Superior temporal gyrus (tissue), 1 donor: ENCODE measurements at regions not wholly inside any gene's neighbourhood (a gene's known extent, or its start where the extent isn't known, plus 50 kb on each side); places are given as distances from the start of the nearest gene placed in this dataset.

Experiments used
- DNase-seq: peaks from one replicate; pipeline ENCODE4 v3.0.0-alpha.2; 2016; ENCODE audit errors: extremely low spot score

DNA sequence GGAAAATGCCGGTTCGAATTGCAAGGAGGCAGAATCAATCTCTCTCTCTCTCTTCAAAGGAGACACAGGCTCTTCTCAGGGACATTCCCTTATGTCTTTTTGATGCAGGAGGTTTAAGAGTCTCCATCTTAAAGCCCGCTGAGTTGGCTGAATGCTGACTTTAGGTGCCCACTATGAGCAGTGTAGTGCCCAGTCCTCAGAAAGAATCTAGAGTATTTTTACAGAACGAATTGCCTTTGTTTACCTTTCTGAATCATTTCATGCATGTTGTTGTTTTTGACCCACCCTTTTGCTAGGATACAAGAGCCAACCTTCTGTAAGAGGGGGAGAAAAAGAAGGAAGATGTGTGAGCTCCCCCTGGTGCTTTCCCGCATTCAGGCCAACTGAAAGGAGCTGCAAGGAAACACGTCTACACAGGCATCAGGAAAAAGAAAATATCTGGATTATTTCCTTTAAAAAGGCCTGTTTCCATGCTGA, 193.5 kb upstream of the TCF4 start:
- peak; percentile 90 for DNase-seq

DNA sequence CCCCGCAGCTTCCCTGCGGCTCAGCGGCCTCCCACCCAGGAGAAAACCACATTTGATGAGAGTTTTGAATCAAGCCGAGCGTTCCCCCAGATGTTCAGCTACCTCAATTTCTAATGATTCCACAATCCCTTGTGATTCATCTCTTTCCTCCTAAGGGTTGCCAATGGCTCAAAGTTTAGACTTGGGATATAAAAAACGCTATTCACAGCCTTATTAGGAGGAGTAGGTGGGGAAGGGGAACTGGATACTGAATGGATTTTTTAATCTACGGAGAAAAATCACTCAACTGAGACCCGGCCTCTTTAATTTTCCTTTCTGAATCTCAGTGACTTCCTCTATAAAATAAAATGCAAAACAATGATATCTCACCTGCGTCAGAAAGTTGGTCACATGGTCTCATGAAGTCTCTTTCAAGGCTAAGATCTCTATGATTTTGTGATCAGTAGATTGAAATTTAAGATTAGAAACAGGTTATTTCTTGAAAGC, 192.6 kb upstream of the TCF4 start:
- DNase-seq = peak; percentile 68

DNA sequence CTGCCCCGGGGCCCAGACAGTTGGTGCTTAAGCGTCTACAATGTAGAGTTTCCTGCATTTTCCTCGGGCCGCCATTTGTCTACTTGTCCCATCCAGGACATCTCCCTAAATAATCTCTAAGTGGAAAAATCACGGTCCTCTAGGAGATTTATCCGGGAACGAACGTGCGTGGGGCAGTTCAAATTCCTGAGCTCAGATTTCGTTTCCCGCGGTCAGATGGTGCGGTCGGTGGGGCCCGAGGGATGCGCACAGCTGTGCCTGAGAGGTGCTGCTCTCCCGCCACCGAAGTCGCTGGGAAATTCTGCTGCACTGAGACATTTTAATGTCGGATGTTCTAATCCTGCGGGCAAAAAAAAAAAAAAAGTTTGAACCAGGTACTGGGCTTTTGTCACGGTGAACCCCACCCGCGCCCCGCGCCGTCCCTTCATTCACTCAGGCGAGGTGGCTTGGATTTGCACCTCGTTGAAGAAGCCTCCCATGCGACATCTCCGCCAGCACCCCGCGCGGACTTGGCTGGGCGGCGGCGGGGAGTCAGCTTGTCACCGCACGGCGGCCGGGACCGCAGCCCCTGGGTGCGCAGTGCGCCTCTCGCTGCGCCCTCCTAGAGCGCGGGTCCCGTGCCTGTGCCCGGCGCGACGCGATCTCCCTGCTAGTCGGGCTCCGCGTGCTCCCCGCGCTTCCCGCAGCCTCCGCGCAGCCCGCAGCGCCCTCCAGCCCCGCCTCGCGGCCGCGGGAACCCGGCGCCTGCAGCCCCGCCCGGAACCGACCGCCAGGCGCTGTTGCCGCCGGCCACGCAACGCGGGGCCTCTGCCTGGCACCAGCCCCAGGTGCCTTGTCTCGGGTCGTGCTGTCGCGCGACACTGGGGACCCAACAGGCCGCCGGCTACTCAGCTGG, 191.9 kb upstream of the TCF4 start:
- DNase-seq = peak; percentile 64

DNA sequence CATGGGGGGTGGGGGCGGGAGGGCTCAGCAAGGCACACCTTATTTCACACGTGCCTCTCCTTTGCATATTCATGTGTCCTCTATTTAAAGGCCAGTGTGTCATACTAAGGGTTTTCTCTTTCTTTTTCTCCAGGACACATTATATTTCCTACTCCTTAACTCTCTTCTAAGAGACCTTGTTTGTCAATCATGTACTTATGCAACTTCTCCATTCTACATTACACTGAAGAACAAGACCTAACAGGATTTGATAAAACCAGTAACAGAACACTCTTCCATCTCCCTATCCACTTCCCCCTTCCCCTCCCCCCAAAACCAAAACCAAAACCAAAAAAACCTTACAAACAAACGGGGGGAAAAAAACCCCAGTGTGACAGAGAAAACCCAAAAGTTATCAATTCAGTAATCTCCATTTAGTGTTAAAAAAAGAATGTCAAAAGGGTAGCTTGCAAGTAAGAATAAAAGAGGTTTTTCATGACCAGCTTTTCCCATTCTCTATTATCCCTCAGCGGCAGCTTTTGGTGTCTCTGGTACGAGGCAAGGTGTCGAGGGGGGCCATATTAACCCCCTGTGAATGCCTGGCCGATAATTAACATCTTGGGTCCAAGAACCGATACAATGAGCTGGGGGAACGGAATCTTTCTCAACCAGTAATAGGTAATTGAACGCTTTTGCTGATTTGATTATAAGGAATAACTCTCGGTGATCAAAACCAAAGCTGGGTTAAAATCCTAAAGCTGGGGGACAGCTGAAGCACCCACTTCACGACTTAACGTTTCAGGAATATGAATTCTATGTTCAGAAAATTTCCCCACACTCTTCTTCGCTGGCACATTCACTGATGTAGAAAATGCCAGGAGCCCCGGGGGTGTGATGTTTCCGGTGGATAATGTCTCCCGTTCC, 191.0 kb upstream of the TCF4 start:
- DNase-seq = peak; percentile 73

DNA sequence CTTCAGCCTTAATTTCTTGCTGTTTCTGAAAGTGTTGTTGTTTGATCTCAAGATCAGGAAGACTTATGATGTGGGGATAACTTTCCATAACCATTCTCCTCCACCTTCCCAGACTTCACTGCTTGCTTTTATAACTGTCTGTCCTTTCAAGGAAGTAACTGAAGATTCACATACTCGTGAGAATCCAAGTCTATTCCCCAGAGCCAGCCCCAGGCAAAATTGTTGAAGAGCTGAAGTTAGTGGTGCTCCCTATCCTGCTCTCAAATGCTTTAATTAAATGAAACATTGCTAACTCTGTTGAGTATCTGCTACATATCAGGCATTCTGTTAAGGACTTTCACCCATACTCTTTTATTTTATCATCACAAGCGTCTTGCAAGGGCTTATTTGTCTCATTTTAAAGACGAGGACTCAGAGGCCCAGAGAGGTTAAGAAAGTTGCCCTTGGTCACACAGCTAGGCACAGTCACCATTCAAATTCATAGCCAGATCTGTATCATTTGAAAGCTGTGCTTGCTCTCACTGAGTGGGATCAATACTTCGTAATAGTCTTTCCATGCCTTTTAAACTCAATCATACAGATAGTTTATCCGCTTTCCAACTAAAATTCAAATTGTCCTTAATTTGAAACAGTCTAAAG, 189.8 kb upstream of the TCF4 start:
- peak; percentile 30 for DNase-seq

DNA sequence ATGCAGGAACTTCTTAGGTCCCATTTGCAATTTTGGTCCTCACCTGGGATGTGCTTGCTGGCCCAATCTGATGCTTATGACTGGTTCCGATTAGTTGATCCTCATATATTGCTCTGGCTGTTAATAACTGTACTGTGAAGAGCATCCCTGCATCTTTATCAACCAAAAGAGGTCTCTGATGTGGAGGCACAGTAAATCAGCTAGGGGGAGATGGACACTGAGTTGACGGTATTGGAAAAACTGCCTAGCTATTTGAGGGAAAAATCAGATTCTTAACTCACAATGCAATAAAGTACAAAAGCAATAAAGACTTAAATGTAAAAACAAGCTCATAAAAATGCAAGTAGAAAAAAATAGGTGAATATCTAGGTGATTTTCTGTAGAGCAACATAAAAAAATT, 188.0 kb upstream of the TCF4 start:
- peak; percentile 44 for DNase-seq

DNA sequence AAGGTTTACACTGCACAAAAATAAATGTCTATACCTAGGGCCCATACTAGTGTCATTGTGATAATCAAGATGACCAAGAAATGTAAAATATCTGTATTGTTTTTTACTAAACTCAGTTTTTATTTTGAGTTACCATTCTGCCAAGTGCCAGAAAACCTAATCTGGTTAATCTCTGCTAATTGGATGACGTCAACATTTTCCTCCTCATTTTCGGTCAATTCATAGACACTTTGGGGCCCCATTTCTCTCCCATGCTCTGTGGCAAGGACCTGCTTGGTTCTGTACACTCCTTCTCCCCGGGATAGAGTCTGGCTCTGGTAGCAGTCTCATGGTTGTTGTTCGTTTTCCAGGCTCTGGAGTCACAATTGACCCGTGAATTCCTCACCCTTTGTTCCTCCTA, 186.5 kb upstream of the TCF4 start:
- no peak for DNase-seq

DNA sequence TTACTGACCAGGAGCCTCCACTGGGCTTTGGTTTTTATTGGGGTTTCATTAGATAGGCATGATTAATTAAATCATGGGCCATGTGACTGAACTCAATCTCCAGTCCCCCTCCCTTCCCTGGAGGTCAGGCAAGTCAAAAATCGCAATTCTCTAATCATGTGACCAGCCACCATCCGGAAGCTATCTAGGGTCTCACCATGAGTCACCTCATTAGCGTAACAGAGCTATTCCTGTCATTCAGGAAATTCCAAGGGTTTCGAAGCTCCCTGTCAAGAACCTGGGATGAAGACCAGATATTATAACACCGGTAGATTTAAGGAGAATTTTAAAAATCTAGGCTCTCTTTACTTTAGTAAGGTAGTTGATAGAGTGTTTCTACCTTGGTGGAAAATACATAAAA, 180.3 kb upstream of the TCF4 start:
- no peak for DNase-seq

DNA sequence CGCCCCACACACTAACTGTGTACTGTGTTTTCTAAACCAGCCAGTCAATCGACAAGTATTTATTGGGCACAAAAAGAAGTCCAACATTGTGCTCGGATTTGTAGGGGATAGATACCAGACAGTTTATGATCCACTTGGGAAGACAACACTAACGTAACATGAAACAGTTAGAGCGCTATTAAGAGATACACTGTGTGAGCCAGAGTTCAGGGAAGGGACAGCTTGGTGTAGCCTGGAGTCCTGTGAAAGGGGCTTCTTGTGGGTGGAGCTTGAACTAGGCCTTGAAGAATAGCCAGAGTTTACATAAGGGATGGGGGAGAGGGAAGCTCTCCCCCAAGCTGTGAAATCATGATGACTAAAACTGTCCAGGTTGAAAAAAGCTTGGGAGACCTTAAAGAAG, 176.4 kb upstream of the TCF4 start:
- no peak for DNase-seq

DNA sequence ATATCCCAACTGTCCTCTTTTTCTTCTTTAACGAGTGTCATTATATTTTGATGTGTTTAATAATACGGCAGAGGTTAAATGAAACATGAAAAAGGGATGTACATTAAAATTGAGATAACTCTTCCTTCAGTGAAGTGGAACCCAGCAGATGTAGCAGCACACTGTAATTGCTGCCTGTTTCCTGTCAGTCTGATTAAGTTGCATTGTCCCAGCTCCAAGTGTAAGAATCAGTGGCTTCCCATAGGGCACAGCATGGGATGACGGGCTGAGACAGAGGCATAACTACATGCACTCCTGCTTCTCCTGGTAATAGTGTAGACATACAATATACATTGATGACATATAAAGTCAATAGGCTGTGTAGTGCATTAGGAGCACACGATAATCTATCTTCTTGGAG, 175.8 kb upstream of the TCF4 start:
- DNase-seq = no peak

DNA sequence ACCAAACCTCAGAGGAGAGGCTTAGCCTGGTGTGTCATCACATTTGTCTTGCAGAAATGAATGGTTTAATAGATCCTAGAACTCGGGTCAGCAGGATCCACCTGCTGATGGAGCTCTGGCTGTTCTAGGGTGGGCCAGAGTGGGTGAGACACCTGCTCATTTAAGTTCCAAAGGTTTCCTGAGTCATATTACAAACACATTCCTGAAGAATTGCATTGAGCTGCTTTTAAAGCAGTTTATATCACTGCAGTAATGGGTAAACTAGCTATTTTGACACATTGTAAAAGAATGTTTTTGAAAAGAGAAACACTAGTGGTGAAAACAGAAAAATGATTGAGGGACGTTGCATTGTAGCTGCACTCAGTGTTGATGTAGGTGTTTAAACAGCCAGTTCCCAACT, 175.3 kb upstream of the TCF4 start:
- DNase-seq = no peak

DNA sequence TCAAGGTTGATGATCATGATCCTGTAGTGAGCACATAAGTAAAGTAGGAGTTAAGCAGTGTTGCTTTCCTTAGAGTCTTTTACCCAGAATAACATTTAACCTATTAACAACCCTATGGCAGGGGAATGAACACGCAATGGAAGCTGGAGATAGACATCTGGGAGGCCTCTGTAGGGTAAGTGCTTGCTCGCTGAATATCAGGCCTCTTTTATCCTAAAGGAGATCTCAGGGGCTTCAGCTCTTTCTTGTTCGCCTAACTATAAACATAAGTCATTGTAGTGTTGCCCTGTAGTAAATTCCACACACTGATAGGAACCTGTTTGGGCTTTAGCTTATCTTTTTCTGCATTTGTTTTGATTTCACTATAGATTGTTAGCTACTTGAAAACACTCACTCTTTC, 174.4 kb upstream of the TCF4 start:
- DNase-seq = no peak

DNA sequence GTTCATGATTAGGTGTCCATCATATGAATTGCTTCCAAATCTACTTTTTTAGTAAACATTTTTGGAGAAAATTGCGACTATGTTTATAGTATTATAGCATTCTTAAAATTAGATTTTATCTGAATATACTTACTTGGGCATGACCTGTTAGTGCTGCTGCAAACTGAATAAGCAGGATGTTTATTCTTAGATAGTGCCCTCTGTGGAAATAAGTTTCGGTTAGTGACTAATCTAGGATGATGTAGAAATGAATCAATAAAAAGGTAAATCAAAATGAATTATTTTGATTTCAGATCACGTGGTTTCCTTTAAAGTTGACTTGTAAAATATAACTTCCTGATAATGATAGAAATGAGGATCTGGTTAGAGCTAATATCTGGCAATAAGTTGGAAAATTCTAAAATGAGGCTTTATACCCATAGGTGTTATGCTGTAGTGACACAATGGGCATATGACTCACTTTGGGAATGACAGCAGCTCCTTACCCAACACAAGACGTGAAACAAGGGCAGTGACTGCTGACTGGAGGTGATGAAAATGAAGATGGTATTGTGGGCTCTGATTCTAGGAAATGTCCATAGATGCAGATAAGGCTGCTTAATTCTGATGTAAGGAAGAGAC, 165.8 kb upstream of the TCF4 start:
- no peak for DNase-seq

DNA sequence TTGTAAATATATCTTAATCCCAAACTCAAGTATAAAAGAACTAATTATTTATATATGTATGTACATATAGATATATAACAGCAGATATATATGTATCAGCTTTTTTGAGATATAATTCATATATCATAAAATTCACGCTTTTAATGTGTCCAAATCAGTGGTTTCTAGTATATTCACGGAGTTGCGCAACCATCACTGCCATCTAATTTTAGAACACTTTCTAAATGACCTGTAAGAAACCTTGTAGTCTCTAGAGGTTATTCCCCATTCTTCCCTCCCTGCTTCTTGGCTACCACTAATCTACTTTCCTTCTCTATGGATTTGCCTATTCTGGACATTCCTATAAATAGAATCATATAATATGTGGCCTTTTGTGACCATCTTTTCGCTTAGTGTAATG, 163.5 kb upstream of the TCF4 start:
- no peak for DNase-seq

DNA sequence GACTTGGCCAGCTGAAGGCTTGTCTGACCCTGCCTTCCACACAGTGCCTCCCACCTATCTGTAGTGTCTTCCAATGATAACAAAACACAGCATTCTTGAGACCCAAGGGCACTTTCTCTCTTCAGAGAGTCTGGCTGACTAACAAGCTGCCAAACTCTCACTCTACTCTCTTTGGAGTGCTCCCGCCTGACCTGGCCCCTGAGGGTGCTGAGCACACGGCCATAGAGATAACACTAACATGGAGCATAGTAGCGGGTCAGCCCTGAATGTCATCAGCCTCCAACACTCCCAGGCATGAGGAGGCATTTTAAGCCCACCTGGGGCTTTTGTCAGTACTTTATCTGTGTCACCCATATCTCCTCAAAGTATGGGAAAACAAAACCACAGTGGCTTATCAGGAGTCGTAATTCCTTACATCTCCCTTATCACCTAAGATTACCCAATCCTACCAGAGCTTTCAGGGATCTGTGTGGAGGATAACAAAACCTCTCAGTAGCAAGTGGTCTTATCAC, 160.3 kb upstream of the TCF4 start:
- no peak for DNase-seq

DNA sequence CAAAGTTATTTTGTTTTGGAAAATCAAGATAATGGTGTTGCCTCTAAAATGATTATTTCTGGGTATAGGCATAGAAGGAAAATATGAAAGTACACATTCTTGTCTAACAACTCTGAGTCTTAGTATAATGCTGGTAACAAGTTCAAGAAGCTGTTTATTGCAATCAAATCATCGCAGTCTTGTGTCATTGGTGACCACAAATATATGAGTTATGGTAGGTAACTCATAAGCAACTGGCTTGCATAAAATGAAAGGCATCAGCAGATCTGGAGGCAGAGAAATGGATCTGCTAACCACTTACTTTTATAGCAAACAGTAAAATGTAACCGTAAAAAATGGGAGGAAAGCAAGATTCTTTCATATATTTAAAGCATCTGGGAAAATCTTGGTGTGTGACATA, 156.2 kb upstream of the TCF4 start:
- DNase-seq = no peak

DNA sequence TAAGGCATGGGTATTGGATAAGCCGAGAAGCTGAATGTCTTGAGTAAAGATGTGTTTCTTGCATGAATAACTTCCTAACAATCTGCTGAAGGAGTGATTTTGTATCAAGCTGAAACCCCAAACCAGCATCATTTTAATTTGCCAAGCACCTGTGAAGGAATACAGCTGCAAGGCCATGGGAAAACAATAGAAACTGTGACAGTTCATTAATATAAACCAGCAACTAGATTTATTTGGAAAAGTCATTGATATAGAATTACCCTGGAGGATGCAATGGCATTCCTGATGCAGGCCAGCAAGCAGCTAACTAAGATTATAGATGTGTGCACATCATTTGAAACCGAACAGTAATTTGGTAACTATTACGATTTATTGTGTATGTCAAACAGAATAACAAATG, 155.7 kb upstream of the TCF4 start:
- DNase-seq = no peak

DNA sequence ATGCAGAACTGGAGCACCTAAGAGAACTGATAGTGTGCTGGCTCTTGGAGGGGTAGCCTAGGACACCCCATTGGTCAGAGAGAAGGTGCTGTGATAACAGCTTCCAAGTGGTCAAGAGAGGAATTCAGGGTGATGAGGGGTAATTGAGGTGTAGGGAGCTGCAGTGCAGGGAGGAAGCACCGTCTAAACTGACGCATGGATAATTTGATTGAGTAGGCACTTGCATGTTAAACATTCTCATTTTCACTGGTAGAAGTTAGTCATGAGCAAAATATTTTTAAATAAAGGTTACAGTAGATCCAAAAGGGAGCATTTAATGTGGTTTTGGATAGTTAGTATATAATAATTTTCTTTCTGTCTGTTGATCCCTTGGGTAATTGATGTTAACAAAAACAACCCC, 155.1 kb upstream of the TCF4 start:
- no peak for DNase-seq

DNA sequence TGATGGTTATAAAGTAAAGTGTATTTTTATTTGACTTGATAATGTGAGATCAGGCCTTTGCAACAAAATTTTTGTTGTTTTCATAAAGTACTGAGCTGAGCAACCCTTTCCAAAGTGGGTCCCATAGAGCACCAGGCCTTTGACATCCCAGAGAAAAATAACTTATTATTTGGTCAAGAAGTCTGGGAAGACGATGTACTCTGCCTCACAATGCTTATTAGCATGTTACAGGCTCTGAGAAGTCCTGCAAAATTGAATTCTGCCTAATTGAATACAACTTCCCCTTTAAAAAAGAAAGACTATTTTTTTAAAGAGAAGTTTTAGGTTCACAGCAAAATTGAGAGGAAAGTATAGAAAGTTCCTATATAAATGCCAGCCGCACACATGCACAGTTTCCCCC, 151.5 kb upstream of the TCF4 start:
- DNase-seq = no peak

DNA sequence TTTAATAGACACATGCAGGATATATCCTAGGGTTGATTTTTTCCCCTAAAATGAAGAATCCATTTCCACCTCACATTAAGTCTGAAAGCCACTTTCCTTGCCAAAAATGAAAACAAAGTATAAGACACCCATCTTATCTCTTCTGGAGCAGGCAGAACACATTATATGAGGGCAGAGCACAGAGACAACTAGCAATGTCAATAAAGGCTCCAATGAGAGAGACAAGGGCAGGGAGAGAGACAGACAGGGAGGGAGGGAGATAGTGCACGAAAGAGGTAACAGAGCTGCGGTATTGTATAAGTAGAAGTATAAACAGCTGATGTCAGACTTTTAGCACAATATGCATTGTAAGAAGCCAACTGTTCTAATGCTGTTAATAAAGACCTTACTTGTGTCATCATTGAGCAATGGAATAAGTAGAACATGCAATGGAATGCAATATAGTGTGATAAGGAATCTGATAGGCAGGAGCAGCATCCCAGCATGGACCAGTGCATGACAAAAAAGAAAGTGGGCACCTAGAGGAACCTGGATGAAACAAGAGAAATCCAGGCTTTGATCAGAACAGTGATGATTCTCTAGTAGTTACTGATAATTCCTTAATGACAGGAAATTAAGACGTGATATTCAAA, 150.6 kb upstream of the TCF4 start:
- no peak for DNase-seq
